Natural killer cell (primary cell): ENCODE measurements at regions not wholly inside any gene's neighbourhood (a gene's known extent, or its start where the extent isn't known, plus 50 kb on each side); places are given as distances from the start of the nearest gene placed in this dataset.

Experiments used
- ATAC-seq, 3 donors: fragments of 150-1000 bp in 2 of 3; fragments of 200-7000 bp in 1 of 3; cut with Tn5 transposase; 1 replicate in 1 of 3; 2 replicates in 2 of 3; pipeline ENCODE4 v1.10.0; 2021; ENCODE audit warnings: mild to moderate bottlenecking in 2 of 3, moderate library complexity in 2 of 3
- DNase-seq, 2 donors: peaks; one replicate each; pipeline versions ENCODE4 v3.0.0 to v3.0.0-alpha.2; 2013 to 2021; ENCODE audit warnings: mixed read lengths in 1 of 2
- H3K27ac ChIP-seq: one replicate; pipeline ENCODE4 v1.5.1; 2013; ENCODE audit warnings: mild to moderate bottlenecking, low read length
- H3K27me3 ChIP-seq: one replicate; pipeline ENCODE4 v1.6.1; 2013; ENCODE audit warnings: low read length; ENCODE audit not compliant: control insufficient read depth, insufficient read depth
- H3K36me3 ChIP-seq: one replicate; pipeline ENCODE4 v1.6.1; 2013; ENCODE audit warnings: low read length; ENCODE audit not compliant: control insufficient read depth, insufficient read depth
- H3K4me1 ChIP-seq: one replicate; pipeline ENCODE4 v1.6.1; 2013; ENCODE audit warnings: low read length; ENCODE audit not compliant: control insufficient read depth, insufficient read depth
- H3K4me3 ChIP-seq: one replicate; pipeline ENCODE4 v1.5.1; 2013; ENCODE audit warnings: low read length
- H3K9me3 ChIP-seq: one replicate; pipeline ENCODE4 v1.6.1; 2013; ENCODE audit warnings: low read length; ENCODE audit not compliant: control insufficient read depth, insufficient read depth
- H3K27ac Mint-ChIP-seq, 2 donors: one replicate each; pipeline ENCODE4 v1.8.0; 2022; ENCODE audit warnings: mild to moderate bottlenecking in 2 of 2, mixed read lengths in 2 of 2, moderate library complexity in 1 of 2
- H3K27me3 Mint-ChIP-seq, 2 donors: one replicate each; pipeline ENCODE4 v1.8.0; 2022; ENCODE audit warnings: low read depth in 2 of 2, mixed read lengths in 2 of 2
- H3K36me3 Mint-ChIP-seq: one replicate; pipeline ENCODE4 v1.8.0; 2022; ENCODE audit warnings: mixed read lengths
- H3K4me1 Mint-ChIP-seq, 2 donors: one replicate each; pipeline ENCODE4 v1.8.0; 2022; ENCODE audit warnings: mixed read lengths in 2 of 2
- H3K4me3 Mint-ChIP-seq: one replicate; pipeline ENCODE4 v1.8.0; 2022; ENCODE audit warnings: mild to moderate bottlenecking, moderate library complexity, mixed read lengths
- H3K9me3 Mint-ChIP-seq, 2 donors: one replicate each; pipeline ENCODE4 v1.8.0; 2022; ENCODE audit warnings: mixed read lengths in 2 of 2
- CTCF ChIP-seq: fragments of 200-600 bp; IDR thresholded peaks from one replicate; pipeline ENCODE4 v1.8.0; 2022; ENCODE audit warnings: antibody characterized with exemption
- WGBS: methylation state at CpG from one replicate; pipeline ENCODE4 v1.1.7; 2013; ENCODE audit warnings: missing lambda C conversion rate; ENCODE audit not compliant: insufficient coverage; 5-methylcytosine and 5-hydroxymethylcytosine counted together
- intact Hi-C: fragments of 100-400 bp; cut with micrococcal nuclease; formaldehyde crosslinking; loops from one replicate; pipeline ENCODE4 v1.14.2; 2022

GRCh38 chr16:66128371-66128770 is 238.1 kb upstream of the CDH5 start:
- intact Hi-C loops, result no loop called here
- Mint-ChIP-seq H3K4me1 (peaks cover 6 to 7% of the 10 kb centered on the region in 2 donors), H3K27me3 (peaks cover 37 to 59% of the 10 kb centered on the region in 2 donors), H3K27ac (no peak overlapping the region), H3K36me3 (no peaks in the 10 kb centered on the region), H3K9me3 (no peaks in the 10 kb centered on the region), H3K4me3 (no peak overlapping the region)
- H3K36me3 ChIP-seq, result no peaks in the 10 kb centered on the region
- ATAC-seq (no peak), DNase-seq (no peak)
- H3K4me3 ChIP-seq, result no peak overlapping the region
- H3K9me3 ChIP-seq, result no peaks in the 10 kb centered on the region
- no peak overlapping the region for H3K27ac ChIP-seq
- peaks cover 4% of the 10 kb centered on the region for H3K4me1 ChIP-seq
- peaks cover 18% of the 10 kb centered on the region for H3K27me3 ChIP-seq
- TF ChIP-seq CTCF, result no peak
- 97% methylated on average over 7 of the region's 7 CpGs for whole genome bisulfite sequencing

- no peak for TF ChIP-seq CTCF
- intact Hi-C loops, result no loop called here
- H3K4me3 Mint-ChIP-seq, result no peak overlapping the region
- H3K9me3 Mint-ChIP-seq, result no peaks in the 10 kb centered on the region
- DNase-seq (no peak), ATAC-seq (no peak)
- Histone ChIP-seq H3K27me3 (peaks cover 18% of the 10 kb centered on the region), H3K9me3 (no peaks in the 10 kb centered on the region), H3K36me3 (no peaks in the 10 kb centered on the region), H3K4me1 (peaks cover 4% of the 10 kb centered on the region), H3K4me3 (no peak overlapping the region), H3K27ac (no peak overlapping the region)
- peaks cover 6 to 7% of the 10 kb centered on the region in 2 donors for H3K4me1 Mint-ChIP-seq
- 19% methylated on average over 26 of the region's 26 CpGs for WGBS
- no peak overlapping the region for H3K27ac Mint-ChIP-seq
- H3K36me3 Mint-ChIP-seq, result no peaks in the 10 kb centered on the region
- H3K27me3 Mint-ChIP-seq, result peaks cover 39 to 54% of the 10 kb centered on the region in 2 donors
These were observed 238.8 kb upstream of the CDH5 start for GRCh38 chr16:66127459-66128370.

- no peaks in the 10 kb centered on the region for H3K4me1 Mint-ChIP-seq
- no peaks in the 10 kb centered on the region for H3K9me3 Mint-ChIP-seq
- ATAC-seq (no peak), DNase-seq (no peak)
- WGBS, result 89% methylated on average over 7 of the region's 7 CpGs
- TF ChIP-seq CTCF, result no peak
- Histone ChIP-seq H3K4me3 (no peak overlapping the region), H3K9me3 (no peaks in the 10 kb centered on the region), H3K27me3 (peaks cover 8% of the 10 kb centered on the region), H3K4me1 (no peaks in the 10 kb centered on the region), H3K27ac (no peak overlapping the region), H3K36me3 (no peaks in the 10 kb centered on the region)
- no peak overlapping the region for H3K27ac Mint-ChIP-seq
- H3K4me3 Mint-ChIP-seq, result no peak overlapping the region
- intact Hi-C loops, result no loop called here
- no peaks in the 10 kb centered on the region for H3K36me3 Mint-ChIP-seq
- peaks cover 18 to 28% of the 10 kb centered on the region in 2 donors for H3K27me3 Mint-ChIP-seq
These were observed 245.0 kb upstream of the CDH5 start for GRCh38 chr16:66121466-66121865.

GRCh38 chr16:66120656-66121055 is 245.8 kb upstream of the CDH5 start:
- 69% methylated on average over 1 of the region's 3 CpGs for WGBS
- DNase-seq (no peak), ATAC-seq (no peak)
- Mint-ChIP-seq H3K4me1 (no peaks in the 10 kb centered on the region), H3K27ac (no peak overlapping the region), H3K36me3 (no peaks in the 10 kb centered on the region), H3K9me3 (no peaks in the 10 kb centered on the region), H3K27me3 (peaks cover 18 to 25% of the 10 kb centered on the region in 2 donors), H3K4me3 (no peak overlapping the region)
- Histone ChIP-seq H3K27ac (no peak overlapping the region), H3K36me3 (no peaks in the 10 kb centered on the region), H3K27me3 (peaks cover 2% of the 10 kb centered on the region), H3K4me1 (no peaks in the 10 kb centered on the region), H3K4me3 (no peak overlapping the region), H3K9me3 (no peaks in the 10 kb centered on the region)
- TF ChIP-seq CTCF, result no peak
- intact Hi-C loops, result no loop called here
